AG10803 (cell line): ENCODE measurements at regions not wholly inside any gene's neighbourhood (a gene's known extent, or its start where the extent isn't known, plus 50 kb on each side); places are given as distances from the start of the nearest gene placed in this dataset.
"Not testable (repeated sequence)": the region's sequence is repeated elsewhere in the genome, so short reads cannot be mapped to it uniquely, and the experiment has no call there.

Experiments used
- DNase-seq: peaks from one replicate; pipeline ENCODE4 v3.0.0; 2010; ENCODE audit warnings: low read depth
- H3K4me3 ChIP-seq: 2 replicates; pipeline ENCODE4 v1.5.1; 2011; ENCODE audit warnings: mild to moderate bottlenecking, low read length, control low read depth
- TF ChIP-seq, protein P1 (sequence below): conservative IDR thresholded peaks from 2 replicates; pipeline ENCODE4 v1.5.1; 2011; ENCODE audit warnings: mild to moderate bottlenecking, low read length, control low read depth, inconsistent platforms

DNA sequence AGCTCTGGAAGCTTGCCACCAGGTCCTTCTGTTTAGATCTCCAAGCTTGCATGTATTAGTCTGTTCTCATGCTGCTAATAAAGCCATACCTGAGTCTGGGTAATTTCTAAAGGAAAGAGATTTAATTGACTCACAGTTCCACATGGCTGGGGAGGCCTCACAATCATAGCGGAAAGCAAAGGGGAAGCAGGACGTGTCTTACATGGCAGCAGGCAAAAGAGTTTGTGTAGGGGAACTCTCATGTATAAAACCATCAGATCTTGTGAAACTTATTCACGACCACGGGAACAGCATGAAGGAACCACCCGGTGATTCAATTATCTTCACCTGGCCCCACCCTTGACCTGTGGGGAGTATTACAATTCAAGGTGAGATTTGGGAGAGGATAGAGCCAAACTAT is 147.0 kb upstream of the PROK2 start:
- H3K4me3 ChIP-seq: no peak overlapping the region
- TF ChIP-seq, protein P1, sequence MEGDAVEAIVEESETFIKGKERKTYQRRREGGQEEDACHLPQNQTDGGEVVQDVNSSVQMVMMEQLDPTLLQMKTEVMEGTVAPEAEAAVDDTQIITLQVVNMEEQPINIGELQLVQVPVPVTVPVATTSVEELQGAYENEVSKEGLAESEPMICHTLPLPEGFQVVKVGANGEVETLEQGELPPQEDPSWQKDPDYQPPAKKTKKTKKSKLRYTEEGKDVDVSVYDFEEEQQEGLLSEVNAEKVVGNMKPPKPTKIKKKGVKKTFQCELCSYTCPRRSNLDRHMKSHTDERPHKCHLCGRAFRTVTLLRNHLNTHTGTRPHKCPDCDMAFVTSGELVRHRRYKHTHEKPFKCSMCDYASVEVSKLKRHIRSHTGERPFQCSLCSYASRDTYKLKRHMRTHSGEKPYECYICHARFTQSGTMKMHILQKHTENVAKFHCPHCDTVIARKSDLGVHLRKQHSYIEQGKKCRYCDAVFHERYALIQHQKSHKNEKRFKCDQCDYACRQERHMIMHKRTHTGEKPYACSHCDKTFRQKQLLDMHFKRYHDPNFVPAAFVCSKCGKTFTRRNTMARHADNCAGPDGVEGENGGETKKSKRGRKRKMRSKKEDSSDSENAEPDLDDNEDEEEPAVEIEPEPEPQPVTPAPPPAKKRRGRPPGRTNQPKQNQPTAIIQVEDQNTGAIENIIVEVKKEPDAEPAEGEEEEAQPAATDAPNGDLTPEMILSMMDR: no peak
- DNase-seq: no peak

- TF ChIP-seq, protein P1: no peak; the same call in 1 of the 2 replicates
- no peak overlapping the region for H3K4me3 ChIP-seq
- DNase-seq: peak; percentile 63
Measured at GRCh38 chr3:71930056-71930991, 145.4 kb upstream of the PROK2 start.

- no peak overlapping the region for H3K4me3 ChIP-seq
- TF ChIP-seq, protein P1: no peak
- no peak for DNase-seq
Measured at GRCh38 chr3:71928212-71928611, 143.3 kb upstream of the PROK2 start.

GRCh38 chr3:71927505-71928066 is 142.6 kb upstream of the PROK2 start:
- H3K4me3 ChIP-seq: no peak overlapping the region
- no peak for DNase-seq
- TF ChIP-seq, protein P1: no peak

DNA sequence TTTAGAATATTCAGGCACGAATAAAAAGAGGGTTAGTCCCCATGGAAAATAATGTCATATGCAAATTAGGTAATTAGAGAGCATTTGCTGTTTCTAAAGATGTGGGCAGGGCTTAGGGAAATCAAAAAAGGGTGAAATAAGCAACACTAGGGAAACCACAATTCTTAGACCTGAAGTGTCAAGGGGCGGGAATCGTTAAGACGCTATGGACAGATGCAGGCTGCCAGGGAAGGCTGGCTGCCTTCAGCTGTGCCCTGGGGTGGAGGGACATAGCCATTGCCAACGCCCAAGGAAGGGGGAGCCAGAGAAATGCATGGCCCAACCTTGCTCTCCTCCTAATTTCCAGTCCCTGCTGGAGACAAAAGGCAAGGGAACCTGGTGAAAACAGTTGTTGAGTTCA is 141.7 kb upstream of the PROK2 start:
- H3K4me3 ChIP-seq: no peak overlapping the region
- TF ChIP-seq, protein P1: no peak
- no peak for DNase-seq

DNA sequence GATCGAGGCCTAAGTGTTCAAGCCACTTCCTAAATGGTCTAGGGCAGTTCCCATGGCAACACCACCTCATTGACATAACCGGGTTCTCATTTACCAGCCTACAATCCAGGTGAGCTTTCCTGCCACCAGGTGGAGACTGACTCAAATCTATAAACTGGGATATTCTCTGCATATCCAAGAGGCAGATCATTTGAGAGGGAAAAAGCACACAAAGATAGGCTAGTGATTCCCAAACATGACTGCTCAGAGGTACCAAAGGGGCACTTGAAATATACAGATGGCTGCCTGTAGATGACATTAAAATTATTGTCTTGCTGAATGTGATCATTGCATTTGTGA is 141.3 kb upstream of the PROK2 start:
- peak; percentile 4 for DNase-seq
- no peak overlapping the region for H3K4me3 ChIP-seq
- TF ChIP-seq, protein P1: peak; percentile 28; the same call in 1 of the 2 replicates

DNA sequence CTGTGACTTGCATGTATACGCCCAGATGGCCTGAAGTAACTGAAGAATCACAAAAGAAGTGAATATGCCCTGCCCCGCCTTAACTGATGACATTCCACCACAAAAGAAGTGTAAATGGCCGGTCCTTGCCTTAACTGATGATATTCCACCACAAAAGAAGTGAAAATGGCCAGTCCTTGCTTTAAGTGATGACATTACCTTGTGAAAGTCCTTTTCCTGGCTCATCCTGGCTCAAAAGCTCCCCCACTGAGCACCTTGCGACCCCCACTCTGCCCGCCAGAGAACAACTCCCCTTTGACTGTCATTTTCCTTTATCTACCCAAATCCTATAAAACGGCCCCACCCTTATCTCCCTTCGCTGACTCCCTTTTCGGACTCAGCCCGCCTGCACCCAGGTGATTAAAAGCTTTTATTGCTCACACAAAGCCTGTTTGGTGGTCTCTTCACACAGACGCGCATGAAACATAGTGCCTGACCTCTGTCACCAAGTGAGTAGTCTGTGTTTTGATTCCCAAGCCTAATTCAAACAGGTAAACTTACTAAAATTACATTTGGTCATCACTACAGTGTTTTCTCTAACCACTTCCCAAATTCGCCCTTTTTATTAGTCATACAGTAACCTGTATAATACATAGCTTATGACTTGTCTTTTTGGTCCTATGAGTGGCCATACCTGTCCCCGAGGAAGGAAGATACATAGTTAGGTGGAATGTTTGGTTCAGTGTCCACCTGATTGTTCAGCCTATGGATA is 140.7 kb upstream of the PROK2 start:
- not testable (repeated sequence) for H3K4me3 ChIP-seq, DNase-seq
